ENCODE measurements at regions not wholly inside any gene's neighbourhood (a gene's known extent, or its start where the extent isn't known, plus 50 kb on each side); places are given as distances from the start of the nearest gene placed in this dataset.
"Not testable (repeated sequence)": the region's sequence is repeated elsewhere in the genome, so short reads cannot be mapped to it uniquely, and the experiment has no call there.

- H3K4me3 ChIP-seq (ENCODE audit: low read length); H3K27me3 Mint-ChIP-seq; DNase-seq; H3K9me3 Mint-ChIP-seq; H3K27ac Mint-ChIP-seq; H3K4me1 ChIP-seq (ENCODE audit: control insufficient read depth in 2 of 2, insufficient read depth in 2 of 2, low read length in 2 of 2); H3K36me3 ChIP-seq (ENCODE audit: control insufficient read depth in 2 of 3, insufficient read depth in 3 of 3, low read length in 3 of 3); CTCF ChIA-PET; H3K36me3 Mint-ChIP-seq; intact Hi-C loops (cut with micrococcal nuclease); H3K4me3 Mint-ChIP-seq; H3K9me3 ChIP-seq (ENCODE audit: control insufficient read depth in 2 of 3, low read length in 3 of 3); H3K27me3 ChIP-seq (ENCODE audit: control insufficient read depth in 2 of 2, insufficient read depth in 2 of 2, low read length in 2 of 2); H3K27ac ChIP-seq (ENCODE audit: low read depth, low read length); POLR2A ChIA-PET; H3K4me1 Mint-ChIP-seq: not testable (repeated sequence)
- ATAC-seq, result peak; percentile 72
These were observed 54.7 kb downstream of the OR4M2 start for GRCh38 chr15:22134941-22135566.

- H3K27ac Mint-ChIP-seq; H3K9me3 Mint-ChIP-seq; H3K4me1 Mint-ChIP-seq; POLR2A ChIA-PET; DNase-seq; ATAC-seq; H3K27ac ChIP-seq (ENCODE audit: low read depth, low read length); intact Hi-C loops (cut with micrococcal nuclease); H3K4me3 ChIP-seq (ENCODE audit: low read length); H3K27me3 ChIP-seq (ENCODE audit: control insufficient read depth in 2 of 2, insufficient read depth in 2 of 2, low read length in 2 of 2); H3K4me1 ChIP-seq (ENCODE audit: control insufficient read depth in 2 of 2, insufficient read depth in 2 of 2, low read length in 2 of 2); CTCF ChIA-PET; H3K9me3 ChIP-seq (ENCODE audit: control insufficient read depth in 2 of 3, low read length in 3 of 3); H3K36me3 ChIP-seq (ENCODE audit: control insufficient read depth in 2 of 3, insufficient read depth in 3 of 3, low read length in 3 of 3); H3K4me3 Mint-ChIP-seq; H3K36me3 Mint-ChIP-seq; H3K27me3 Mint-ChIP-seq: not testable (repeated sequence)
These were observed 57.2 kb downstream of the OR4M2 start for GRCh38 chr15:22137572-22137971.

- ATAC-seq; H3K4me1 Mint-ChIP-seq; H3K27me3 Mint-ChIP-seq; H3K9me3 Mint-ChIP-seq; POLR2A ChIA-PET; H3K36me3 Mint-ChIP-seq; H3K4me3 ChIP-seq (ENCODE audit: low read length); H3K27ac ChIP-seq (ENCODE audit: low read depth, low read length); H3K4me3 Mint-ChIP-seq; H3K9me3 ChIP-seq (ENCODE audit: control insufficient read depth in 2 of 3, low read length in 3 of 3); DNase-seq; H3K36me3 ChIP-seq (ENCODE audit: control insufficient read depth in 2 of 3, insufficient read depth in 3 of 3, low read length in 3 of 3); intact Hi-C loops (cut with micrococcal nuclease); H3K27ac Mint-ChIP-seq; H3K27me3 ChIP-seq (ENCODE audit: control insufficient read depth in 2 of 2, insufficient read depth in 2 of 2, low read length in 2 of 2); CTCF ChIA-PET; H3K4me1 ChIP-seq (ENCODE audit: control insufficient read depth in 2 of 2, insufficient read depth in 2 of 2, low read length in 2 of 2): not testable (repeated sequence)
These were observed 60.8 kb downstream of the OR4M2 start for GRCh38 chr15:22141106-22141505.

GRCh38 chr15:22148109-22148508 is 67.8 kb downstream of the OR4M2 start:
- intact Hi-C loops (cut with micrococcal nuclease); H3K4me1 Mint-ChIP-seq; DNase-seq; H3K9me3 Mint-ChIP-seq; H3K9me3 ChIP-seq (ENCODE audit: control insufficient read depth in 2 of 3, low read length in 3 of 3); H3K36me3 ChIP-seq (ENCODE audit: control insufficient read depth in 2 of 3, insufficient read depth in 3 of 3, low read length in 3 of 3); CTCF ChIA-PET; H3K36me3 Mint-ChIP-seq; H3K4me1 ChIP-seq (ENCODE audit: control insufficient read depth in 2 of 2, insufficient read depth in 2 of 2, low read length in 2 of 2); POLR2A ChIA-PET; H3K27me3 ChIP-seq (ENCODE audit: control insufficient read depth in 2 of 2, insufficient read depth in 2 of 2, low read length in 2 of 2); H3K27ac Mint-ChIP-seq; H3K4me3 Mint-ChIP-seq; H3K4me3 ChIP-seq (ENCODE audit: low read length); H3K27ac ChIP-seq (ENCODE audit: low read depth, low read length); H3K27me3 Mint-ChIP-seq: not testable (repeated sequence)
- ATAC-seq, result peak; percentile 98

GRCh38 chr15:22158243-22158642 is 77.9 kb downstream of the OR4M2 start:
- POLR2A ChIA-PET; H3K4me1 Mint-ChIP-seq; H3K27ac Mint-ChIP-seq; H3K27ac ChIP-seq (ENCODE audit: low read depth, low read length); ATAC-seq; H3K4me3 Mint-ChIP-seq; H3K9me3 ChIP-seq (ENCODE audit: control insufficient read depth in 2 of 3, low read length in 3 of 3); CTCF ChIA-PET; H3K27me3 ChIP-seq (ENCODE audit: control insufficient read depth in 2 of 2, insufficient read depth in 2 of 2, low read length in 2 of 2); H3K9me3 Mint-ChIP-seq; H3K36me3 Mint-ChIP-seq; H3K36me3 ChIP-seq (ENCODE audit: control insufficient read depth in 2 of 3, insufficient read depth in 3 of 3, low read length in 3 of 3); H3K27me3 Mint-ChIP-seq; intact Hi-C loops (cut with micrococcal nuclease); H3K4me3 ChIP-seq (ENCODE audit: low read length); H3K4me1 ChIP-seq (ENCODE audit: control insufficient read depth in 2 of 2, insufficient read depth in 2 of 2, low read length in 2 of 2); DNase-seq: not testable (repeated sequence)

- H3K4me1 ChIP-seq (ENCODE audit: control insufficient read depth in 2 of 2, insufficient read depth in 2 of 2, low read length in 2 of 2); H3K4me3 Mint-ChIP-seq; H3K4me3 ChIP-seq (ENCODE audit: low read length); intact Hi-C loops (cut with micrococcal nuclease); CTCF ChIA-PET; H3K9me3 Mint-ChIP-seq; POLR2A ChIA-PET; H3K27me3 Mint-ChIP-seq; H3K27ac ChIP-seq (ENCODE audit: low read depth, low read length); H3K36me3 ChIP-seq (ENCODE audit: control insufficient read depth in 2 of 3, insufficient read depth in 3 of 3, low read length in 3 of 3); H3K27ac Mint-ChIP-seq; DNase-seq; H3K27me3 ChIP-seq (ENCODE audit: control insufficient read depth in 2 of 2, insufficient read depth in 2 of 2, low read length in 2 of 2); H3K36me3 Mint-ChIP-seq; H3K4me1 Mint-ChIP-seq; H3K9me3 ChIP-seq (ENCODE audit: control insufficient read depth in 2 of 3, low read length in 3 of 3): not testable (repeated sequence)
- ATAC-seq, result peak; percentile 72
These were observed 80.0 kb downstream of the OR4M2 start for GRCh38 chr15:22160283-22160682.

GRCh38 chr15:22160741-22161140 is 80.4 kb downstream of the OR4M2 start:
- intact Hi-C loops (cut with micrococcal nuclease); H3K36me3 Mint-ChIP-seq; DNase-seq; H3K27ac ChIP-seq (ENCODE audit: low read depth, low read length); H3K4me1 Mint-ChIP-seq; H3K36me3 ChIP-seq (ENCODE audit: control insufficient read depth in 2 of 3, insufficient read depth in 3 of 3, low read length in 3 of 3); H3K4me1 ChIP-seq (ENCODE audit: control insufficient read depth in 2 of 2, insufficient read depth in 2 of 2, low read length in 2 of 2); H3K4me3 ChIP-seq (ENCODE audit: low read length); H3K9me3 ChIP-seq (ENCODE audit: control insufficient read depth in 2 of 3, low read length in 3 of 3); POLR2A ChIA-PET; H3K27ac Mint-ChIP-seq; H3K27me3 ChIP-seq (ENCODE audit: control insufficient read depth in 2 of 2, insufficient read depth in 2 of 2, low read length in 2 of 2); H3K9me3 Mint-ChIP-seq; H3K4me3 Mint-ChIP-seq; CTCF ChIA-PET; H3K27me3 Mint-ChIP-seq: not testable (repeated sequence)
- ATAC-seq, result peak; percentile 83
